Activated T-cell treated with anti-CD3 and anti-CD28 coated beads, Interleukin-2, amount 50 U/mL, for 24 hours (primary cell): ENCODE measurements at regions not wholly inside any gene's neighbourhood (a gene's known extent, or its start where the extent isn't known, plus 50 kb on each side); places are given as distances from the start of the nearest gene placed in this dataset.
"Not testable (repeated sequence)": the region's sequence is repeated elsewhere in the genome, so short reads cannot be mapped to it uniquely, and the experiment has no call there.

Experiments used
- DNase-seq: peaks from one replicate; pipeline ENCODE4 v3.0.0-alpha.2; 2020
- H3K27ac Mint-ChIP-seq: 2 replicates; pipeline ENCODE4 v1.8.0; 2020; ENCODE audit warnings: mild to moderate bottlenecking, mixed read lengths
- H3K27me3 Mint-ChIP-seq: 2 replicates; pipeline ENCODE4 v1.8.0; 2020; ENCODE audit warnings: mixed read lengths
- H3K36me3 Mint-ChIP-seq: 2 replicates; pipeline ENCODE4 v1.8.0; 2020; ENCODE audit warnings: low read depth, mixed read lengths
- H3K4me1 Mint-ChIP-seq: 2 replicates; pipeline ENCODE4 v1.8.0; 2020; ENCODE audit warnings: low read depth, mixed read lengths
- H3K4me3 Mint-ChIP-seq: 2 replicates; pipeline ENCODE4 v1.8.0; 2020; ENCODE audit warnings: mild to moderate bottlenecking, moderate library complexity, mixed read lengths
- H3K9me3 Mint-ChIP-seq: 2 replicates; pipeline ENCODE4 v1.8.0; 2020; ENCODE audit warnings: mixed read lengths

DNA sequence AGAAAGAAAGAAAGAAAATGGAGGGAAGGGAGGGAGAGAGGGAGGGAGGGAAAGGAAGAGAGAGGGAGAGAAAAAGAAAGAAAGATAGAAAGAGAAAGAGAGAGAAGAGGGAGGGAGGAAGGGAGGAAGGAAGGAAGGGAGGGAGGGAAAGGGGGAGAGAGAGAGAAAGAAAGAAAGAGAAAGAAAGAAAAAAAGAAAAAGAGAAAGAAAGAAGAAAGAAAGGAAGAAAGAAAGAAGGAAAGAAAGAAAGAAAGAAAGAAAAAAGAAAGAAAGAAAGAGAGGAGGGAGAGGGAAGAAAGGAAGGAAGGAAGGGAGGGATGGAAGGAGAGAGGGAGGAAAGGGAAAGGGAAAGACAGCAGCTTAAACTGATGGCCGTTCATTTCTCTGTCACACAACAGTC lies 457.5 kb downstream of the PDZRN4 start:
- H3K4me3 Mint-ChIP-seq: no peak overlapping the region
- no peaks in the 10 kb centered on the region for H3K4me1 Mint-ChIP-seq
- no peak overlapping the region for H3K27ac Mint-ChIP-seq
- H3K27me3 Mint-ChIP-seq: no peaks in the 10 kb centered on the region
- DNase-seq: no peak
- no peaks in the 10 kb centered on the region for H3K9me3 Mint-ChIP-seq
- H3K36me3 Mint-ChIP-seq: no peaks in the 10 kb centered on the region

- not testable (repeated sequence) for H3K4me3 Mint-ChIP-seq, H3K27ac Mint-ChIP-seq, H3K9me3 Mint-ChIP-seq, H3K4me1 Mint-ChIP-seq, H3K36me3 Mint-ChIP-seq, H3K27me3 Mint-ChIP-seq, DNase-seq
These were observed 454.7 kb downstream of the PDZRN4 start for GRCh38 chr12:41642808-41643207.

DNA sequence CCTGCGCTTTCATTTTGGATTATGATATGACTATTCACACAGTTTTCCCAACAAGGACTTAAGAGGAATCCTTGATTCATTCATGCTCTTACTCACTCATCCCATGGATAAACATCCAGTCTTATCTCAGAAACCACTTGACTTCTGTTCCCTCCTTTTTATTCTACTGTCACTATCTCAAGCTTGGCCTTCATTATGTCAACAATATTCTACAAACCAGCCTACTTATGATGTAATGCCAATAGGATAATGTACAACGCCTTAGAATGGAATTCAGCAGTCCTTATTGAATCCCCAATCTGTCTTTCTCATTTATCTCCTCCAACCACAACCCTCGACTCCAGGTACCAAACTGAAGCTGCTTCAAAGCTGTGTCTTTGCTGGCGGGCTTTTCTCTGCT lies 448.5 kb downstream of the PDZRN4 start:
- H3K9me3 Mint-ChIP-seq: peaks cover 2% of the 10 kb centered on the region
- no peak for DNase-seq
- H3K36me3 Mint-ChIP-seq: no peaks in the 10 kb centered on the region
- no peak overlapping the region for H3K4me3 Mint-ChIP-seq
- no peaks in the 10 kb centered on the region for H3K4me1 Mint-ChIP-seq
- H3K27me3 Mint-ChIP-seq: no peaks in the 10 kb centered on the region
- H3K27ac Mint-ChIP-seq: no peak overlapping the region

DNA sequence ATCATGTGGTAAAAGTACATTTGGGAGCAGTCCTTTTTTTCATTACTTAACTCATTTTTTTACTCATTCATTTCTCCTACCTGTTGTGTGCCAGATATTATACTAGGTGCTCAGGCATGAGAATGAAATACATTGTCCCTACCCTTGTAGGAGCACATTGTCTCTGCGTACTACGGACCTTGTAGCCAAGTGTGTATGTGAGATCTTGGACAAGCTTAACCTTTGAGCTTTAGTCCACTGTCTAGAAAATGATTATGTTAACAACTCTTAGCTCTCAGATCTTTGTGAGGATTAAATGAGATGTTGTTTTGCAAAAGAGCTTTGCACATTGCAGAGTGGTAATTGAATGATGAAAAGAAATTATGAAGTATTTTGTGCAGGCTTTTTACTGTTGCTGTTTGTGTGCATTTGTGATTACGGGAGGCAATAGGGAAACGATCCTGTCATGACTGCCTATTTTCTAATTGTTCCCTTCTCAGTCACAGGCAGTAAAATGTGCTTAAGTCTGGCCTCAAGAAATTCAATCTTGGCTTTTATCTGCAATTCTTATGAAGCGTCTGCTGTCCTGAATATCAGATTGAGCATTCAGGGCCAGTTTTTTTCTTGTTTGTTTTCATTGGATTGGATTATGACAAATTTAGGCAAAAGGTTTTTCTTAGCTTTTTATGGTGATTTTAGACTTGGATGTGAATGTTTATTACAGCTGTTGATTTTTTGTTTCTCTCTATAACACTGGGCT lies 447.7 kb downstream of the PDZRN4 start:
- Mint-ChIP-seq H3K27me3 (no peaks in the 10 kb centered on the region), H3K27ac (no peak overlapping the region), H3K36me3 (no peaks in the 10 kb centered on the region), H3K4me3 (no peak overlapping the region), H3K4me1 (no peaks in the 10 kb centered on the region), H3K9me3 (peaks cover 2% of the 10 kb centered on the region)
- DNase-seq: no peak

DNA sequence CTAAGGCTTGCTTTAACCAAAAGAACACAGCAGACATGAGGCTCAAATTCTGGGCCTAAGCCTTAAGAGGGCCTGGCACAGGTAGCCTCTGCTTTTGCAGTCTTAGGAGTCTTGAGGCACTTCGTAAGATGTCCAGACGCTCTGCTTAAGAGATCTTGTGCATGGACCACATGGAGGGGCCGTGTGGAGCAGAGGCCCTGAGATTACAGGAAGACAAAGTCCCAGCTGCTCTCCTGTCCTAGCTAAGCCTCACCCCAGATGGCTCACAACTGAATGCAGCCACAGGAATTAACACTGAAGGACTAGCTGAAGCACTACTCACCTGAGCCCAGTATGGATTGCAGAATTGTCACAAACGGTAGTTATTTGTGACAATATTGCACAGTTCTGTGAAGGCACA lies 446.0 kb downstream of the PDZRN4 start:
- no peak overlapping the region for H3K4me3 Mint-ChIP-seq
- H3K27me3 Mint-ChIP-seq: no peaks in the 10 kb centered on the region
- H3K36me3 Mint-ChIP-seq: no peaks in the 10 kb centered on the region

GRCh38 chr12:41629611-41630010 lies 441.5 kb downstream of the PDZRN4 start:
- no peak overlapping the region for H3K4me3 Mint-ChIP-seq
- no peak overlapping the region for H3K27ac Mint-ChIP-seq
- no peaks in the 10 kb centered on the region for H3K4me1 Mint-ChIP-seq
- DNase-seq: no peak
- peaks cover 9% of the 10 kb centered on the region for H3K9me3 Mint-ChIP-seq
- no peaks in the 10 kb centered on the region for H3K36me3 Mint-ChIP-seq
- H3K27me3 Mint-ChIP-seq: no peaks in the 10 kb centered on the region

More for the DNA sequence above, 446.0 kb downstream of the PDZRN4 start:
- Mint-ChIP-seq H3K4me1 (no peaks in the 10 kb centered on the region), H3K9me3 (peaks cover 2% of the 10 kb centered on the region), H3K27ac (no peak overlapping the region)
- no peak for DNase-seq

GRCh38 chr12:41627476-41627875 lies 439.4 kb downstream of the PDZRN4 start:
- Mint-ChIP-seq H3K27me3 (no peaks in the 10 kb centered on the region), H3K4me3 (no peak overlapping the region), H3K36me3 (no peaks in the 10 kb centered on the region), H3K4me1 (no peaks in the 10 kb centered on the region), H3K9me3 (peaks cover 7% of the 10 kb centered on the region), H3K27ac (no peak overlapping the region)
- DNase-seq: no peak

DNA sequence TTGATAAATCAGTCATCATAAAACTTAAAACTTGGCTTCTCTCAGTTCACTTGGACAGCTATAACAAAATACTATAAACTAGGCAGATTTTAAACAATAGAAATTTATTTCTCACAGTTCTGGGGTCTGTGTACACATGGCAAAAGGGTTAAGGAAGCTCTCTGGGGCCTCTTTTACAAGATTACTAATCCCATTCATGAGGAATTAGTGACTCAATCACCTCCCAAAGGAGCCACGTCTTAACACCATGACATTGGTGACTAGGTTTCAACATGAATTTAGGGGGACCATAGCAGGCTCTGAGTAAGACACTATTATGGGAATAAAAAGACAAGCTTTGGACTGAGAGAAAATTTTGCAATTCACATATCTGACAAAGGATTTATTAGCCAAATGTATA lies 436.5 kb downstream of the PDZRN4 start:
- peaks cover 7% of the 10 kb centered on the region for H3K9me3 Mint-ChIP-seq
- no peak overlapping the region for H3K4me3 Mint-ChIP-seq
- no peak overlapping the region for H3K27ac Mint-ChIP-seq
- no peaks in the 10 kb centered on the region for H3K36me3 Mint-ChIP-seq
- H3K4me1 Mint-ChIP-seq: no peaks in the 10 kb centered on the region
- no peaks in the 10 kb centered on the region for H3K27me3 Mint-ChIP-seq
- DNase-seq: no peak
